DND-41 (cell line): ENCODE measurements at regions not wholly inside any gene's neighbourhood (a gene's known extent, or its start where the extent isn't known, plus 50 kb on each side); places are given as distances from the start of the nearest gene placed in this dataset.

Experiments used
- CTCF ChIP-seq: IDR thresholded peaks from 2 replicates; pipeline ENCODE4 v1.5.1; 2012; ENCODE audit warnings: borderline replicate concordance, low read length, moderate library complexity, mild to moderate bottlenecking; ENCODE audit not compliant: poor library complexity, severe bottlenecking; ENCODE audit errors: extremely low read depth
- EZH2 ChIP-seq: IDR thresholded peaks from 3 replicates; pipeline ENCODE4 v1.6.1; 2012; ENCODE audit warnings: borderline replicate concordance, low read depth, mild to moderate bottlenecking, moderate library complexity, low read length, inconsistent platforms; ENCODE audit not compliant: severe bottlenecking

DNA sequence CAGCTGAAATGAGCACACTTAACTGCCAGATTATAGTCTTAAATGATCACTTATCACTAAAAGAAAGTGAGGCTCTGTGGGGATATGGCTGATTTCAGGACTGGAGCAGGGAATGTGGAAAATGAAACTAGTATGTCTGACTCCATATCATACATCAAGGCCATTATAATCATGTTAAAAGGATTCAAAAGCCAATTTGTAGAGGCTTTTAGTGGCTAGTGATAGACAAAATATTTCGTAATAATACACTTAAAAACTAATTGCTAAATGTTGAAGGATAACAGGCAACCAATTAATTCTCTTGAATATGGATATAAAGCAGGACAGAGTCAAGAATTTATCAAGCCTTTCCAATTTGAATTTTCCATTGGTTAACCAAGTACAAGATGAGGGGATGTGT is 358.1 kb upstream of the NDST3 start:
- TF ChIP-seq CTCF, result no peak
- no peak for TF ChIP-seq EZH2
